C4-2B (cell line): ENCODE measurements at regions not wholly inside any gene's neighbourhood (a gene's known extent, or its start where the extent isn't known, plus 50 kb on each side); places are given as distances from the start of the nearest gene placed in this dataset.
"Not testable (repeated sequence)": the region's sequence is repeated elsewhere in the genome, so short reads cannot be mapped to it uniquely, and the experiment has no call there.

Source experiments
- H3K27ac ChIP-seq: fragments of 450-650 bp; 2 replicates; pipeline ENCODE4 v1.5.1; 2017
- CTCF ChIP-seq: fragments of 450-650 bp; conservative IDR thresholded peaks from 2 replicates; pipeline ENCODE4 v1.5.1; 2017; ENCODE audit warnings: mild to moderate bottlenecking
- ZFX ChIP-seq: fragments of 450-650 bp; IDR thresholded peaks from 2 replicates; pipeline ENCODE4 v1.6.1; 2017

GRCh38 chr5:115453391-115454095, 91.0 kb downstream of the FEM1C start:
- no peak overlapping the region for H3K27ac ChIP-seq
- TF ChIP-seq CTCF = no peak
- TF ChIP-seq ZFX = no peak

- TF ChIP-seq CTCF = no peak
- no peak for TF ChIP-seq ZFX
- no peak overlapping the region for H3K27ac ChIP-seq
These were observed 91.9 kb downstream of the FEM1C start for GRCh38 chr5:115452536-115453235.

GRCh38 chr5:115452083-115452482, 92.5 kb downstream of the FEM1C start:
- TF ChIP-seq CTCF (no peak), ZFX (no peak)
- H3K27ac ChIP-seq = no peak overlapping the region

GRCh38 chr5:115450741-115451140, 93.8 kb downstream of the FEM1C start:
- no peak for TF ChIP-seq ZFX
- no peak for TF ChIP-seq CTCF
- H3K27ac ChIP-seq = no peak overlapping the region

- not testable (repeated sequence) for H3K27ac ChIP-seq
These were observed 95.9 kb downstream of the FEM1C start for GRCh38 chr5:115448630-115449029.

- no peak overlapping the region for H3K27ac ChIP-seq
- no peak for TF ChIP-seq ZFX
- TF ChIP-seq CTCF = no peak
These were observed 103.7 kb downstream of the FEM1C start for GRCh38 chr5:115440782-115441451.

- H3K27ac ChIP-seq = no peak overlapping the region
- no peak for TF ChIP-seq CTCF
- TF ChIP-seq ZFX = no peak
These were observed 104.9 kb downstream of the FEM1C start for GRCh38 chr5:115439639-115440038.
